ENCODE measurements at regions not wholly inside any gene's neighbourhood (a gene's known extent, or its start where the extent isn't known, plus 50 kb on each side); places are given as distances from the start of the nearest gene placed in this dataset.

DNA sequence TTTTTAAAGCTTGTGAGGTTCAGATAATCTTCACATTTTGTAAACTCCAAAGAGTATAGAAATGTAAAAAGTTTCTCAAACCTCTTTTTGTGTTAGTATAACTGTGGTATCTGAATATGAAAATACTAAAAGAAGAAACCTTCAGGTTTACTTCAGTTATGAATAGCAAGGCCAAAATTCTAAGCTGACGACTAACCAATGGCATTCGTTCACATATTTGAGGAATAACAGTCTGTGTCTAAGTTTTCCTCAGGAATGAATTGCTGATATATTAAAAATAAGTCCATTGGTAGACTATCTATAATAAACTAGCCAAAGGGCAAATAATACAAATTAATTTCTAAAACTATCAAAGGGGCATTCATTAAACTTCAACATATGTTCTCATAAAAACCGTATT, 206.0 kb downstream of the CXCL12 start:
- H3K36me3 ChIP-seq (replicated peaks; ENCODE audit: insufficient read depth, low read length): no peaks in the 10 kb centered on the region
- TF ChIP-seq EZH2phosphoT487 (IDR thresholded peaks at IDR 0.05; ENCODE audit: low read length) (no peak), EZH2 (optimal IDR thresholded peaks at IDR 0.05; ENCODE audit: low read depth, low read length) (no peak)
- TF ChIP-seq, protein P1, sequence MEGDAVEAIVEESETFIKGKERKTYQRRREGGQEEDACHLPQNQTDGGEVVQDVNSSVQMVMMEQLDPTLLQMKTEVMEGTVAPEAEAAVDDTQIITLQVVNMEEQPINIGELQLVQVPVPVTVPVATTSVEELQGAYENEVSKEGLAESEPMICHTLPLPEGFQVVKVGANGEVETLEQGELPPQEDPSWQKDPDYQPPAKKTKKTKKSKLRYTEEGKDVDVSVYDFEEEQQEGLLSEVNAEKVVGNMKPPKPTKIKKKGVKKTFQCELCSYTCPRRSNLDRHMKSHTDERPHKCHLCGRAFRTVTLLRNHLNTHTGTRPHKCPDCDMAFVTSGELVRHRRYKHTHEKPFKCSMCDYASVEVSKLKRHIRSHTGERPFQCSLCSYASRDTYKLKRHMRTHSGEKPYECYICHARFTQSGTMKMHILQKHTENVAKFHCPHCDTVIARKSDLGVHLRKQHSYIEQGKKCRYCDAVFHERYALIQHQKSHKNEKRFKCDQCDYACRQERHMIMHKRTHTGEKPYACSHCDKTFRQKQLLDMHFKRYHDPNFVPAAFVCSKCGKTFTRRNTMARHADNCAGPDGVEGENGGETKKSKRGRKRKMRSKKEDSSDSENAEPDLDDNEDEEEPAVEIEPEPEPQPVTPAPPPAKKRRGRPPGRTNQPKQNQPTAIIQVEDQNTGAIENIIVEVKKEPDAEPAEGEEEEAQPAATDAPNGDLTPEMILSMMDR (IDR thresholded peaks at IDR 0.05; ENCODE audit: low read length): no peak
- no peaks in the 10 kb centered on the region for H3K27me3 ChIP-seq (replicated peaks; ENCODE audit: insufficient read depth, low read length)
- H3K9ac ChIP-seq (ENCODE audit: low read length): no peak overlapping the region
- no peak overlapping the region for H3K27ac ChIP-seq (ENCODE audit: low read length)
- H3K4me3 ChIP-seq (ENCODE audit: low read length): no peak overlapping the region
- H3K9me3 ChIP-seq (replicated peaks; ENCODE audit: insufficient read depth, low read length): no peaks in the 10 kb centered on the region
- no peaks in the 10 kb centered on the region for H3F3A ChIP-seq (ENCODE audit: insufficient read depth, low read length)
- no peaks in the 10 kb centered on the region for H4K20me1 ChIP-seq (ENCODE audit: insufficient read depth, low read length)
- H3K79me2 ChIP-seq (ENCODE audit: low read length): no peaks in the 10 kb centered on the region
- no peak overlapping the region for H2AFZ ChIP-seq (ENCODE audit: low read length)
- no peaks in the 10 kb centered on the region for H3K4me1 ChIP-seq (ENCODE audit: low read length)
- H3K9me2 ChIP-seq (replicated peaks; ENCODE audit: insufficient read depth, low read length): no peaks in the 10 kb centered on the region
- H3K4me2 ChIP-seq (ENCODE audit: low read depth, low read length): no peak overlapping the region
- no peak for DNase-seq

DNA sequence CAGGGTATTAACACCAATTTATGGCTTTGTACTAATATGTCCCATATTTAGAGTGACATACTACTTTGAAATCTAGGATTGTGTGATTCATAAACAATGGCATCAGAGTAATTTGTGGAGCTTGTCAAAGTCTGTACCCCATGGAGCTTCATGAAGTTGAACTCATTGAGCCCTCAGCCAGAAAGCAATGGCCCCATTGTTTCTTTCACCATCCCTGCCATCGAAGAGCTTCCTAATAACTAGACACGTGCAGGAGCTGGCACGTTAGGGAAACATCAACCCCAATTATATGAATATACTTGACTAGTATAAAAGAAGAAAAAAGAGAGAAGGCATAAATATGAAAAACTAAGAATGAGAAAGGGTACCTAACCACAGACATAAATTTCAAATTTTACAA, 206.6 kb downstream of the CXCL12 start:
- Histone ChIP-seq H2AFZ (ENCODE audit: low read length) (no peak overlapping the region), H3K27ac (ENCODE audit: low read length) (no peak overlapping the region), H3K9me3 (replicated peaks; ENCODE audit: insufficient read depth, low read length) (no peaks in the 10 kb centered on the region), H3F3A (ENCODE audit: insufficient read depth, low read length) (no peaks in the 10 kb centered on the region), H3K27me3 (replicated peaks; ENCODE audit: insufficient read depth, low read length) (no peaks in the 10 kb centered on the region), H3K79me2 (ENCODE audit: low read length) (no peaks in the 10 kb centered on the region), H3K9ac (ENCODE audit: low read length) (no peak overlapping the region), H3K4me2 (ENCODE audit: low read depth, low read length) (no peak overlapping the region), H3K4me1 (ENCODE audit: low read length) (no peaks in the 10 kb centered on the region), H3K4me3 (ENCODE audit: low read length) (no peak overlapping the region), H4K20me1 (ENCODE audit: insufficient read depth, low read length) (no peaks in the 10 kb centered on the region), H3K36me3 (replicated peaks; ENCODE audit: insufficient read depth, low read length) (no peaks in the 10 kb centered on the region), H3K9me2 (replicated peaks; ENCODE audit: insufficient read depth, low read length) (no peaks in the 10 kb centered on the region)
- no peak for TF ChIP-seq EZH2phosphoT487 (IDR thresholded peaks at IDR 0.05; ENCODE audit: low read length)
- no peak for TF ChIP-seq EZH2 (optimal IDR thresholded peaks at IDR 0.05; ENCODE audit: low read depth, low read length)
- TF ChIP-seq, protein P1 (IDR thresholded peaks at IDR 0.05; ENCODE audit: low read length): no peak
- DNase-seq: no peak

DNA sequence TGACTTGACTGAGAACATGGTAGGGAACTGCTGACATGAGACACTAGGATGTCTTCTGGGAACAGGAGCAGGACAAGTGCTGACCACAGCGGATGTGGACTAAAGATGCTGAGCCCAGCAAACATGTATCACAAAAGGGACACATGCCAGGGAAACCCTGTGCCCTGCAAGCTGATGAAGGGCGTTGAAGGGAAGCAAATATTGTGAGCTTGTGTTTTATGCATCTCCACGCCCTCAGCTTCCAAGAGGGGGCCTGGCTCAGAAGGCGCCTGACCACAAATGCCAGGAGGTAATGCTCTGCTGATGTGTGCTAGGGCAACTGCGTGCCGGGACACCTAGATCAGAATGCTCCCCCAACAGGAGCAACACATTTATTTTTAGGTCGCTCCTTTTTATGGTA, 207.3 kb downstream of the CXCL12 start:
- no peaks in the 10 kb centered on the region for H3K27me3 ChIP-seq (replicated peaks; ENCODE audit: insufficient read depth, low read length)
- no peaks in the 10 kb centered on the region for H3K79me2 ChIP-seq (ENCODE audit: low read length)
- no peaks in the 10 kb centered on the region for H3K4me1 ChIP-seq (ENCODE audit: low read length)
- TF ChIP-seq, protein P1 (IDR thresholded peaks at IDR 0.05; ENCODE audit: low read length): no peak
- DNase-seq: no peak
- H3K4me2 ChIP-seq (ENCODE audit: low read depth, low read length): no peak overlapping the region
- no peaks in the 10 kb centered on the region for H3K9me2 ChIP-seq (replicated peaks; ENCODE audit: insufficient read depth, low read length)
- no peak overlapping the region for H3K4me3 ChIP-seq (ENCODE audit: low read length)
- H4K20me1 ChIP-seq (ENCODE audit: insufficient read depth, low read length): no peaks in the 10 kb centered on the region
- H3K36me3 ChIP-seq (replicated peaks; ENCODE audit: insufficient read depth, low read length): no peaks in the 10 kb centered on the region
- no peak overlapping the region for H2AFZ ChIP-seq (ENCODE audit: low read length)
- H3K27ac ChIP-seq (ENCODE audit: low read length): no peak overlapping the region
- H3K9ac ChIP-seq (ENCODE audit: low read length): no peak overlapping the region
- no peaks in the 10 kb centered on the region for H3K9me3 ChIP-seq (replicated peaks; ENCODE audit: insufficient read depth, low read length)
- H3F3A ChIP-seq (ENCODE audit: insufficient read depth, low read length): no peaks in the 10 kb centered on the region

DNA sequence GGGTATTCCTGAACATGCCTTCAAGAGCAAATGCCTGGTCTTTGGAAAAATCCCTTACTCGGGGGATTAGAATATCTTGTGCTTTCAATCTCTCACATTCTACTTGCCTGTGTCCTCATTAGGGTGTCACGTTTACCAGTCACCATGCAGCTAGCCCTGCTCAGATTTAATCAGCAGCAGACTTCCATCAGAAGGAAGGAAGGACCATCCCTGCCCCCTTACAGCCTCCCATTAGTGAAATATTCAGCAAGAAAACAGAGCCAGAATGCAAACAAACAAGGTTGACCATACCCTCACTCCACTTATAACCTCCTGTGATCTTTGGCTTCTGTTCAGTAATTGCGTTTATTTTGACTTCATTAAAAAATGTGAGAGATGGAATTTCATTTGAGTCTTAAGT, 208.6 kb downstream of the CXCL12 start:
- TF ChIP-seq, protein P1 (IDR thresholded peaks at IDR 0.05; ENCODE audit: low read length): no peak
- TF ChIP-seq EZH2phosphoT487 (IDR thresholded peaks at IDR 0.05; ENCODE audit: low read length) (no peak), EZH2 (optimal IDR thresholded peaks at IDR 0.05; ENCODE audit: low read depth, low read length) (no peak)
- no peaks in the 10 kb centered on the region for H3K4me1 ChIP-seq (ENCODE audit: low read length)
- DNase-seq: no peak
- H3K27ac ChIP-seq (ENCODE audit: low read length): no peak overlapping the region
- no peaks in the 10 kb centered on the region for H4K20me1 ChIP-seq (ENCODE audit: insufficient read depth, low read length)
- H3K36me3 ChIP-seq (replicated peaks; ENCODE audit: insufficient read depth, low read length): no peaks in the 10 kb centered on the region
- no peaks in the 10 kb centered on the region for H3K9me3 ChIP-seq (replicated peaks; ENCODE audit: insufficient read depth, low read length)
- H3K79me2 ChIP-seq (ENCODE audit: low read length): no peaks in the 10 kb centered on the region
- H2AFZ ChIP-seq (ENCODE audit: low read length): no peak overlapping the region
- no peaks in the 10 kb centered on the region for H3K27me3 ChIP-seq (replicated peaks; ENCODE audit: insufficient read depth, low read length)
- H3K9me2 ChIP-seq (replicated peaks; ENCODE audit: insufficient read depth, low read length): no peaks in the 10 kb centered on the region
- H3K4me3 ChIP-seq (ENCODE audit: low read length): no peak overlapping the region
- no peaks in the 10 kb centered on the region for H3F3A ChIP-seq (ENCODE audit: insufficient read depth, low read length)
- H3K4me2 ChIP-seq (ENCODE audit: low read depth, low read length): no peak overlapping the region
- no peak overlapping the region for H3K9ac ChIP-seq (ENCODE audit: low read length)
